Endothelial cell of umbilical vein (primary cell): ENCODE measurements at regions not wholly inside any gene's neighbourhood (a gene's known extent, or its start where the extent isn't known, plus 50 kb on each side); places are given as distances from the start of the nearest gene placed in this dataset.
A peak's percentile ranks its signal among the peaks of the same experiment; 100 is the strongest.

Experiments
- BruUV-seq: library from RNA; stranded (reverse); fragments of 400-500 nt; replicated peaks from 2 replicates; lab custom pipeline; 2021; lab: Mats Ljungman, UMichigan
- CTCF ChIA-PET: fragments of 300-600, 350-600 bp; sonication (Branson Sonifier 250); formaldehyde crosslinking; loops from one replicate; lab custom pipeline; 2021; ENCODE audit warnings: antibody characterized with exemption, inconsistent platforms; lab: Charles Lee
- POLR2A ChIA-PET: fragments of 300-600, 350-600 bp; sonication (Branson Sonifier 250); formaldehyde crosslinking; loops from one replicate; lab custom pipeline; 2021; ENCODE audit warnings: antibody characterized with exemption, inconsistent platforms; lab: Charles Lee
- DNase-seq: peaks from one replicate; pipeline ENCODE4 v3.0.0-alpha.2; 2011; ENCODE audit warnings: low read depth, low spot score
- FAIRE-seq: peaks from 2 replicates; lab custom pipeline; 2011; peaks lifted over from hg19 to GRCh38; lab: Jason Lieb, UNC
- H2AFZ ChIP-seq: 2 replicates; pipeline ENCODE4 v1.6.0; 2012; ENCODE audit warnings: low read depth, low read length, control low read depth, inconsistent platforms
- H3K27ac ChIP-seq: 2 replicates; pipeline ENCODE4 v1.5.1; 2011; ENCODE audit warnings: low read depth, mild to moderate bottlenecking, control low read depth, low read length, moderate library complexity; ENCODE audit not compliant: insufficient read depth
- H3K27me3 ChIP-seq, 2 experiments: 2 replicates each; pipeline versions ENCODE4 v1.6.0 to v1.6.1; 2011; ENCODE audit warnings: low read length in 2 of 2, mixed read lengths in 1 of 2; ENCODE audit not compliant: control insufficient read depth in 2 of 2, insufficient read depth in 2 of 2
- H3K36me3 ChIP-seq, 2 experiments: 2 replicates in 1 of 2; 3 replicates in 1 of 2; pipeline ENCODE4 v1.5.1; 2011; ENCODE audit warnings: low read length in 2 of 2, mild to moderate bottlenecking in 1 of 2, moderate library complexity in 1 of 2; ENCODE audit not compliant: control insufficient read depth in 2 of 2, insufficient read depth in 2 of 2; ENCODE audit errors: extremely low read depth in 1 of 2
- H3K4me1 ChIP-seq: 3 replicates; pipeline ENCODE4 v1.5.1; 2011; ENCODE audit warnings: mild to moderate bottlenecking, low read length; ENCODE audit not compliant: control insufficient read depth, insufficient read depth; ENCODE audit errors: extremely low read depth
- H3K4me2 ChIP-seq: 2 replicates; pipeline ENCODE4 v1.6.1; 2011; ENCODE audit warnings: low read length, control low read depth, mixed read lengths; ENCODE audit not compliant: insufficient read depth
- H3K4me3 ChIP-seq, 3 experiments: fragments of 200-600 bp in 1 of 3; sonication (generic), shearing (Covaris generic) in 1 of 3; replicated peaks in 1 of 3; 2 replicates each; pipeline ENCODE4 v1.5.1; 2011 to 2016; ENCODE audit warnings: control low read depth in 3 of 3, low read length in 3 of 3, mild to moderate bottlenecking in 2 of 3, inconsistent platforms in 1 of 3, low read depth in 1 of 3, moderate library complexity in 1 of 3; ENCODE audit not compliant: insufficient read depth in 1 of 3
- H3K79me2 ChIP-seq: 2 replicates; pipeline ENCODE4 v1.6.0; 2012; ENCODE audit warnings: low read length, inconsistent platforms; ENCODE audit not compliant: control insufficient read depth, insufficient read depth
- H3K9ac ChIP-seq: replicated peaks from 2 replicates; pipeline ENCODE3; 2011; ENCODE audit warnings: low read length, control low read depth; ENCODE audit not compliant: insufficient read depth; ENCODE audit errors: extremely low read depth
- H3K9me1 ChIP-seq: replicated peaks from 3 replicates; pipeline ENCODE4 v1.6.0; 2011; ENCODE audit warnings: mild to moderate bottlenecking, low read length; ENCODE audit not compliant: control insufficient read depth, insufficient read depth; ENCODE audit errors: extremely low read depth
- H3K9me3 ChIP-seq: replicated peaks from 2 replicates; pipeline ENCODE4 v1.5.1; 2012; ENCODE audit warnings: low read length, inconsistent platforms; ENCODE audit not compliant: control insufficient read depth, insufficient read depth
- H4K20me1 ChIP-seq: replicated peaks from 2 replicates; pipeline ENCODE3; 2011; ENCODE audit warnings: mild to moderate bottlenecking, low read length; ENCODE audit not compliant: control insufficient read depth, insufficient read depth; ENCODE audit errors: extremely low read depth
- CTCF ChIP-seq, 2 donors: IDR thresholded peaks; 1 replicate in 1 of 2; 2 replicates in 1 of 2; pipeline ENCODE4 v1.5.1; 2011; ENCODE audit warnings: low read length in 2 of 2, mild to moderate bottlenecking in 2 of 2, moderate library complexity in 2 of 2, control low read depth in 1 of 2, inconsistent platforms in 1 of 2, low read depth in 1 of 2; ENCODE audit not compliant: insufficient read depth in 1 of 2; ENCODE audit errors: extremely low read depth in 1 of 2
- EZH2 ChIP-seq: IDR thresholded peaks from 2 replicates; pipeline ENCODE4 v1.6.1; 2012; ENCODE audit warnings: borderline replicate concordance, low read depth, mild to moderate bottlenecking, moderate library complexity, low read length, inconsistent platforms; ENCODE audit not compliant: severe bottlenecking
- FOS ChIP-seq: IDR thresholded peaks from 2 replicates; pipeline ENCODE4 v1.6.1; 2011; ENCODE audit warnings: mild to moderate bottlenecking, low read length, moderate library complexity, borderline replicate concordance; ENCODE audit not compliant: insufficient read depth
- GATA2 ChIP-seq: IDR thresholded peaks from 2 replicates; pipeline ENCODE4 v1.7.0; 2011; ENCODE audit warnings: low read depth, mild to moderate bottlenecking, moderate library complexity, mixed read lengths, low read length; ENCODE audit not compliant: insufficient read length, insufficient read depth
- JUN ChIP-seq: IDR thresholded peaks from 2 replicates; pipeline ENCODE4 v1.6.1; 2011; ENCODE audit warnings: borderline replicate concordance, low read depth; ENCODE audit not compliant: insufficient read length, insufficient read depth
- MYC ChIP-seq: IDR thresholded peaks from one replicate; pipeline ENCODE4 v1.6.1; 2011; ENCODE audit warnings: mild to moderate bottlenecking, low read depth, low read length
- POLR2A ChIP-seq: IDR thresholded peaks from 2 replicates; pipeline ENCODE4 v1.6.1; 2012; ENCODE audit warnings: low read depth, mild to moderate bottlenecking, control low read depth, low read length
- POLR2AphosphoS5 ChIP-seq: IDR thresholded peaks from 2 replicates; pipeline ENCODE4 v1.6.1; 2012; ENCODE audit warnings: low read depth, mild to moderate bottlenecking, control low read depth, low read length, moderate library complexity; ENCODE audit not compliant: insufficient read depth
- dilution Hi-C: fragments of 300-500 bp; cut with MboI; formaldehyde crosslinking; loops from one replicate; pipeline ENCODE4 v1.15.0; 2019; ENCODE audit warnings: low sequenced_read_pairs; ENCODE audit not compliant: extremely low pct_ligation_motif_present
- intact Hi-C: fragments of 100-400 bp; cut with micrococcal nuclease; formaldehyde crosslinking; loops from one replicate; pipeline ENCODE4 v1.10.0; 2022
- TF ChIP-seq, protein P1 (sequence below): IDR thresholded peaks from 2 replicates; pipeline ENCODE4 v1.6.1; 2011; ENCODE audit not compliant: insufficient read depth, insufficient read length

DNA sequence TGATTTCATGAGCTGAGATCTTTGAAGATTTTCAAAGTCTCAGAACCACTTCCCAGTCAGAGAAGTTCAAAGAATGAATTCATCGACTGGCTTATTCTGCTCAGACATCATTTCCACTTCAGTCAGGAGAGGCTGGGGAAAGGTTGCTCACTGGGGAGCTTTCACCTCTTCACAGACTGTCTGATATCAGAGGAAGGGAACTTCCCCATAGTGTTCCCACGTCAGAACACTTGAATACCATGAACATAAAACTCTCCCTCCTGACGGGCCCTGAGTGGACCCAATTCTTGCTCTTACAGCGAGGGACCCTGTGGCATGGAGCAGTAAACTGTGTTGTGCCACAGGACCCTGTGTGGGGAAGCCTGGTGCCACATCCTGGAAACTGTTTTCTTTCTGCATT, 492.6 kb downstream of the COG6 start:
- H3K9me1 ChIP-seq, result no peaks in the 10 kb centered on the region
- H3K4me1 ChIP-seq, result peaks cover 22% of the 10 kb centered on the region
- TF ChIP-seq POLR2AphosphoS5, result no peak
- TF ChIP-seq GATA2, result no peak
- no peak for TF ChIP-seq JUN
- no peak for TF ChIP-seq FOS
- no peaks in the 10 kb centered on the region for H4K20me1 ChIP-seq
- BruUV-seq, result no TSS peak
- ChIA-PET POLR2A (no interaction called here), CTCF (no interaction called here)
- H3K27me3 ChIP-seq, result no peaks in the 10 kb centered on the region
- FAIRE-seq (no peak), DNase-seq (no peak)
- no peaks in the 10 kb centered on the region for H3K79me2 ChIP-seq
- H3K9me3 ChIP-seq, result no peaks in the 10 kb centered on the region
- H2AFZ ChIP-seq, result no peak overlapping the region
- no peak overlapping the region for H3K4me3 ChIP-seq
- no peak overlapping the region for H3K9ac ChIP-seq
- intact Hi-C loops (loop anchor here (5.0 to 10.0 kb wide), 3 partner anchors 44 to 371 kb away; no protein-coding TSS in a partner anchor), dilution Hi-C loops (no loop called here)
- no peaks in the 10 kb centered on the region for H3K36me3 ChIP-seq
- no peak overlapping the region for H3K27ac ChIP-seq
- no peak overlapping the region for H3K4me2 ChIP-seq

- Histone ChIP-seq H3K4me1 (peaks cover 25% of the 10 kb centered on the region), H3K27ac (no peak overlapping the region), H4K20me1 (no peaks in the 10 kb centered on the region), H3K27me3 (no peaks in the 10 kb centered on the region), H3K36me3 (no peaks in the 10 kb centered on the region), H3K4me3 (no peak overlapping the region), H3K9me3 (no peaks in the 10 kb centered on the region), H3K9me1 (no peaks in the 10 kb centered on the region), H2AFZ (peak overlapping the region; percentile 33), H3K4me2 (no peak overlapping the region), H3K9ac (no peak overlapping the region), H3K79me2 (no peaks in the 10 kb centered on the region)
- TF ChIP-seq EZH2 (no peak), CTCF (IDR thresholded peaks at IDR 0.05; ENCODE audit: extremely low read depth in 1 of 2, insufficient read depth in 1 of 2, low read depth in 1 of 2, low read length in 2 of 2) (no peak), POLR2A (no peak), GATA2 (no peak), FOS (no peak), MYC (no peak)
- TF ChIP-seq, protein P1, sequence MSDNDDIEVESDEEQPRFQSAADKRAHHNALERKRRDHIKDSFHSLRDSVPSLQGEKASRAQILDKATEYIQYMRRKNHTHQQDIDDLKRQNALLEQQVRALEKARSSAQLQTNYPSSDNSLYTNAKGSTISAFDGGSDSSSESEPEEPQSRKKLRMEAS, result no peak
- POLR2A ChIA-PET, result no interaction called here
- dilution Hi-C loops, result no loop called here
- FAIRE-seq (no peak), DNase-seq (peak; percentile 55)
- intact Hi-C loops, result loop anchor here (5.0 to 10.0 kb wide), 3 partner anchors 44 to 371 kb away; no protein-coding TSS in a partner anchor
- CTCF ChIA-PET, result interaction anchor here (1.2 to 1.7 kb wide), 2 partner anchors 30 to 79 kb away, joined by 4 to 6 read pairs; no protein-coding TSS in a partner anchor
- BruUV-seq, result no TSS peak
Measured at GRCh38 chr13:40148742-40149141, 493.3 kb downstream of the COG6 start.
